SK-N-MC (cell line): ENCODE measurements at regions not wholly inside any gene's neighbourhood (a gene's known extent, or its start where the extent isn't known, plus 50 kb on each side); places are given as distances from the start of the nearest gene placed in this dataset.

ENCODE experiments used
- EZH2 ChIP-seq: fragments of 200-600 bp; sonication (generic); IDR thresholded peaks from one replicate; pipeline ENCODE4 v1.6.1; 2017; ENCODE audit warnings: antibody characterized with exemption
- FOXP2 ChIP-seq: optimal IDR thresholded peaks from 2 replicates; pipeline ENCODE3; 2011; ENCODE audit warnings: mild to moderate bottlenecking, moderate library complexity; ENCODE audit not compliant: insufficient read depth; ENCODE audit errors: extremely low read length, control extremely low read depth
- POLR2AphosphoS5 ChIP-seq: IDR thresholded peaks from 2 replicates; pipeline ENCODE4 v1.6.1; 2012; ENCODE audit warnings: mild to moderate bottlenecking, low read depth, low read length, borderline replicate concordance

GRCh38 chr13:50131920-50132903 lies 117.0 kb downstream of the KCNRG start:
- TF ChIP-seq EZH2, result no peak
- TF ChIP-seq POLR2AphosphoS5, result no peak
- no peak for TF ChIP-seq FOXP2
